ENCODE measurements at regions not wholly inside any gene's neighbourhood (a gene's known extent, or its start where the extent isn't known, plus 50 kb on each side); places are given as distances from the start of the nearest gene placed in this dataset.
A peak's percentile ranks its signal among the peaks of the same experiment; 100 is the strongest.

GRCh38 chr2:57434972-57435371 is 611.6 kb upstream of the VRK2 start:
- Histone ChIP-seq H3K27ac (ENCODE audit: low read depth, low read length) (no peak overlapping the region), H3K4me1 (ENCODE audit: control insufficient read depth in 2 of 2, insufficient read depth in 2 of 2, low read length in 2 of 2) (no peaks in the 10 kb centered on the region), H3K27me3 (ENCODE audit: control insufficient read depth in 2 of 2, insufficient read depth in 2 of 2, low read length in 2 of 2) (no peaks in the 10 kb centered on the region), H3K36me3 (ENCODE audit: control insufficient read depth in 2 of 3, insufficient read depth in 3 of 3, low read length in 3 of 3) (no peaks in the 10 kb centered on the region), H3K4me3 (ENCODE audit: low read length) (no peak overlapping the region), H3K9me3 (ENCODE audit: control insufficient read depth in 2 of 3, low read length in 3 of 3) (no peaks in the 10 kb centered on the region)
- Mint-ChIP-seq H3K27ac (no peak overlapping the region), H3K4me3 (no peak overlapping the region), H3K4me1 (peaks cover 0 to 1% (median 0%) of the 10 kb centered on the region in 7 donors), H3K36me3 (no peaks in the 10 kb centered on the region), H3K27me3 (no peaks in the 10 kb centered on the region), H3K9me3 (peaks cover 0 to 4% (median 0%) of the 10 kb centered on the region in 11 donors)
- CTCF ChIA-PET, result no interaction called here
- intact Hi-C loops (cut with micrococcal nuclease), result no loop called here
- no peak for DNase-seq
- POLR2A ChIA-PET, result no interaction called here
- ATAC-seq, result no peak

- DNase-seq, result no peak
- H3K27me3 Mint-ChIP-seq, result no peaks in the 10 kb centered on the region
- Histone ChIP-seq H3K27ac (ENCODE audit: low read depth, low read length) (no peak overlapping the region), H3K4me1 (ENCODE audit: control insufficient read depth in 2 of 2, insufficient read depth in 2 of 2, low read length in 2 of 2) (no peaks in the 10 kb centered on the region), H3K36me3 (ENCODE audit: control insufficient read depth in 2 of 3, insufficient read depth in 3 of 3, low read length in 3 of 3) (no peaks in the 10 kb centered on the region), H3K9me3 (ENCODE audit: control insufficient read depth in 2 of 3, low read length in 3 of 3) (no peaks in the 10 kb centered on the region), H3K4me3 (ENCODE audit: low read length) (no peak overlapping the region), H3K27me3 (ENCODE audit: control insufficient read depth in 2 of 2, insufficient read depth in 2 of 2, low read length in 2 of 2) (no peaks in the 10 kb centered on the region)
- H3K4me1 Mint-ChIP-seq, result no peaks in the 10 kb centered on the region
- CTCF ChIA-PET, result no interaction called here
- ATAC-seq, result no peak
- H3K27ac Mint-ChIP-seq, result no peak overlapping the region
- H3K4me3 Mint-ChIP-seq, result no peak overlapping the region
- intact Hi-C loops (cut with micrococcal nuclease), result no loop called here
- POLR2A ChIA-PET, result no interaction called here
- no peaks in the 10 kb centered on the region for H3K36me3 Mint-ChIP-seq
- H3K9me3 Mint-ChIP-seq, result peaks cover 0 to 2% (median 0%) of the 10 kb centered on the region in 11 donors
Observed at GRCh38 chr2:57437077-57437476, 609.5 kb upstream of the VRK2 start.

DNA sequence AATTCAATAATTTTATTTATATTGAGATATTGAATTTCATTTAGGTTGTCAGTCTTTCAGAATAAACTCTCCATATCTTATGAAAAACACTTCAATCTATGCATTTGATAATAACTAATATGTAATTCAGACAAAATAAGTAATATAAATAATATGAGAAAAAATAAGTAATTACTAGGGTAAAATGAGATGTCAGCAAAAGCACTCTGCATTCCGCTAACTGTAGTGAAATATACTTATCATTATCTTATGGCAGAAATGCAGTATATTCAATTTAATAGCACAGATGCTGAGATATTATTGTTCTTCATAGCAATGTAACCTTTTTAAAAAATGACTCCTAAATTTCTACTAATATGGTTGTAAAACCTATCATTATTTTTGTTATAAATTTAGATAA is 606.2 kb upstream of the VRK2 start:
- H3K27me3 Mint-ChIP-seq, result no peaks in the 10 kb centered on the region

DNA sequence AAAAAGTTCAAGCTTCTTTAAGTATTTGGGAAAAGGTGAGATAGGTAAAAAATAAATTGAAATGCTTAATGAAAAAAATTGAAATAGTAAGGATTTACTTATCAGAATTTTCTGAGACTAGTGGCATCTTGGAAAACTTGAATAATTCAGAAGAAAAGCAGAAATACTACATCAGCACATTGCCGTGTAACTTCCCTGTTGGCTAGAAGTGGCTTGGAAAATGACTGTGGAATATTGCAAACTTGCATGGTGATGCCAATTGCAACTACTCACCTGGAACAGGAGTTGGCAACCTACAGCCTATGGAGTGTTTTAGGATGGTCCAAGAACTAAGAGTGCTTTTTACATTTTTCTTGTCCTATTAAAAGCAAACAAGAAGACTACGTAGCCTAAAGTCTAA is 603.5 kb upstream of the VRK2 start:
- POLR2A ChIA-PET, result no interaction called here
- no peak overlapping the region for H3K27ac ChIP-seq (ENCODE audit: low read depth, low read length)

More for the DNA sequence above, 606.2 kb upstream of the VRK2 start:
- no peak for DNase-seq
- Mint-ChIP-seq H3K27ac (no peak overlapping the region), H3K9me3 (peaks cover 0 to 6% (median 2%) of the 10 kb centered on the region in 11 donors), H3K4me1 (no peaks in the 10 kb centered on the region), H3K4me3 (no peak overlapping the region), H3K36me3 (no peaks in the 10 kb centered on the region)
- Histone ChIP-seq H3K36me3 (ENCODE audit: control insufficient read depth in 2 of 3, insufficient read depth in 3 of 3, low read length in 3 of 3) (no peaks in the 10 kb centered on the region), H3K27ac (ENCODE audit: low read depth, low read length) (no peak overlapping the region), H3K27me3 (ENCODE audit: control insufficient read depth in 2 of 2, insufficient read depth in 2 of 2, low read length in 2 of 2) (no peaks in the 10 kb centered on the region), H3K4me3 (ENCODE audit: low read length) (no peak overlapping the region), H3K4me1 (ENCODE audit: control insufficient read depth in 2 of 2, insufficient read depth in 2 of 2, low read length in 2 of 2) (no peaks in the 10 kb centered on the region), H3K9me3 (ENCODE audit: control insufficient read depth in 2 of 3, low read length in 3 of 3) (no peaks in the 10 kb centered on the region)
- intact Hi-C loops (cut with micrococcal nuclease), result no loop called here
- ChIA-PET POLR2A (no interaction called here), CTCF (no interaction called here)
- no peak for ATAC-seq

GRCh38 chr2:57443973-57444521 is 602.6 kb upstream of the VRK2 start:
- intact Hi-C loops (cut with micrococcal nuclease), result no loop called here
- H3K4me1 Mint-ChIP-seq, result no peaks in the 10 kb centered on the region
- POLR2A ChIA-PET, result no interaction called here
- CTCF ChIA-PET, result no interaction called here
- ATAC-seq (peak; percentile 86), DNase-seq (no peak)
- no peak overlapping the region for H3K27ac Mint-ChIP-seq
- H3K36me3 Mint-ChIP-seq, result no peaks in the 10 kb centered on the region
- H3K9me3 ChIP-seq (ENCODE audit: control insufficient read depth in 2 of 3, low read length in 3 of 3), result no peaks in the 10 kb centered on the region
- H3K27me3 ChIP-seq (ENCODE audit: control insufficient read depth in 2 of 2, insufficient read depth in 2 of 2, low read length in 2 of 2), result no peaks in the 10 kb centered on the region
- H3K4me1 ChIP-seq (ENCODE audit: control insufficient read depth in 2 of 2, insufficient read depth in 2 of 2, low read length in 2 of 2), result no peaks in the 10 kb centered on the region
- H3K27me3 Mint-ChIP-seq, result no peaks in the 10 kb centered on the region
- H3K9me3 Mint-ChIP-seq, result peaks cover 0 to 9% (median 4%) of the 10 kb centered on the region in 11 donors
- H3K4me3 Mint-ChIP-seq, result no peak overlapping the region
- no peaks in the 10 kb centered on the region for H3K36me3 ChIP-seq (ENCODE audit: control insufficient read depth in 2 of 3, insufficient read depth in 3 of 3, low read length in 3 of 3)
- H3K4me3 ChIP-seq (ENCODE audit: low read length), result no peak overlapping the region
- H3K27ac ChIP-seq (ENCODE audit: low read depth, low read length), result no peak overlapping the region

More for the DNA sequence above, 603.5 kb upstream of the VRK2 start:
- CTCF ChIA-PET, result no interaction called here
- H3K9me3 Mint-ChIP-seq, result peaks cover 0 to 9% (median 4%) of the 10 kb centered on the region in 11 donors
- ATAC-seq, result no peak
- no peaks in the 10 kb centered on the region for H3K27me3 Mint-ChIP-seq
- no peaks in the 10 kb centered on the region for H3K36me3 Mint-ChIP-seq
- Histone ChIP-seq H3K36me3 (ENCODE audit: control insufficient read depth in 2 of 3, insufficient read depth in 3 of 3, low read length in 3 of 3) (no peaks in the 10 kb centered on the region), H3K4me1 (ENCODE audit: control insufficient read depth in 2 of 2, insufficient read depth in 2 of 2, low read length in 2 of 2) (no peaks in the 10 kb centered on the region), H3K27me3 (ENCODE audit: control insufficient read depth in 2 of 2, insufficient read depth in 2 of 2, low read length in 2 of 2) (no peaks in the 10 kb centered on the region), H3K4me3 (ENCODE audit: low read length) (no peak overlapping the region), H3K9me3 (ENCODE audit: control insufficient read depth in 2 of 3, low read length in 3 of 3) (no peaks in the 10 kb centered on the region)
- no peak for DNase-seq
- no peaks in the 10 kb centered on the region for H3K4me1 Mint-ChIP-seq
- no peak overlapping the region for H3K4me3 Mint-ChIP-seq
- intact Hi-C loops (cut with micrococcal nuclease), result no loop called here
- H3K27ac Mint-ChIP-seq, result no peak overlapping the region

DNA sequence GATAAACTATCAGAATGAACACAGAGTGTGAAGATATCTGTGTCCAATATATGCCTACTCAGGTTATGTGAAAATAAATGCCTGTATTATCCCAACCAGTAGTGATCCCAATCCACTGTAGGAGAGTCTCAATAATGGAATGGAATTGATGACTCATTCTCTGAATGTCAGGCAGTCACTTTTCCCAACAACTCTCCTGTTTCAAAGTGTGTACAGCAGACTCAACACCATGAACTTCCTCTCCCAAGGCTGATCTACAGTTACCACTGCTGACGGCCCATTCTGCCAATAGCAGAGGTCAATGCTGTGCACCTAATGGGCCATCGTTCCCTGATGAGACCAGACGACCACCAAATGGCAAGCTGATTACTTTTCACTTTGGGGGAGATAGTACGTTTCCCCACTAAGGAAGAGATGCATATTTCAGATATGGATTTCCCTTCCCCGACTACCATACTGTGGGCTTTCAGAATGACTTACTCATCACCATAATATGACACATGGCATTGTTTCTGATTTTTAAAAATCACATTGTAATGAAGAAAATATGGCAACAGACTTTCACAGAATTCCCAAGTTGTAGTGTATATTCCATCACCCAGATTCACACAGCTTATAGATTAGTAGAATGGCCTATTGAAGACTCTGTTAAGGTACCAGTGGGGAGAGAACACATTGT is 601.7 kb upstream of the VRK2 start:
- H3K4me1 ChIP-seq (ENCODE audit: control insufficient read depth in 2 of 2, insufficient read depth in 2 of 2, low read length in 2 of 2), result no peaks in the 10 kb centered on the region
- Mint-ChIP-seq H3K27me3 (no peaks in the 10 kb centered on the region), H3K4me3 (no peak overlapping the region), H3K4me1 (no peaks in the 10 kb centered on the region), H3K36me3 (no peaks in the 10 kb centered on the region), H3K27ac (no peak overlapping the region), H3K9me3 (peaks cover 0 to 9% (median 4%) of the 10 kb centered on the region in 11 donors)
- POLR2A ChIA-PET, result no interaction called here
- H3K27me3 ChIP-seq (ENCODE audit: control insufficient read depth in 2 of 2, insufficient read depth in 2 of 2, low read length in 2 of 2), result no peaks in the 10 kb centered on the region
- ATAC-seq, result peak; percentile 3
- no peak overlapping the region for H3K4me3 ChIP-seq (ENCODE audit: low read length)
- intact Hi-C loops (cut with micrococcal nuclease), result no loop called here
- no peaks in the 10 kb centered on the region for H3K9me3 ChIP-seq (ENCODE audit: control insufficient read depth in 2 of 3, low read length in 3 of 3)
- CTCF ChIA-PET, result no interaction called here
- H3K36me3 ChIP-seq (ENCODE audit: control insufficient read depth in 2 of 3, insufficient read depth in 3 of 3, low read length in 3 of 3), result no peaks in the 10 kb centered on the region
- H3K27ac ChIP-seq (ENCODE audit: low read depth, low read length), result no peak overlapping the region
- no peak for DNase-seq

DNA sequence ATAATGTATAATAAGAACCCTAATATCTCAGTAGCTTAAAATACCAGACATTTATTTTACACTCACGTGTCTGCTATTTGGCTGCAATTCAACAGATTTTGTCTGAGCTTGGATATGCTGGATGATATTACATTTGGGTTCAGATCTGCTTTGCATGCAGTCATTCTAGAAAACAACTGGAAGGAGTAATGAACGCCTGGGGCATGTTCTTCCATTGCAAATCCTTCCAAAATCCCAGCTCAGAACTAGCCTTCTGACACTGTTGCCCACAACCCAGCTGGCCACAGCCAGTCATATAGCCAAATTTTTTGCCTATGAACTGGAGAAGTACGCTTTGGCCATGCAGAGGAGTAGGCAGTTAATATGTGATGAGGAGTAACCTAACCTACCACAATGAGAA is 597.8 kb upstream of the VRK2 start:
- no peak overlapping the region for H3K27ac Mint-ChIP-seq
- H3K9me3 Mint-ChIP-seq, result peaks cover 0 to 14% (median 3%) of the 10 kb centered on the region in 11 donors
- ATAC-seq (no peak), DNase-seq (no peak)
- H3K36me3 Mint-ChIP-seq, result no peaks in the 10 kb centered on the region
- ChIA-PET POLR2A (no interaction called here), CTCF (no interaction called here)
- H3K27ac ChIP-seq (ENCODE audit: low read depth, low read length), result no peak overlapping the region
- no peaks in the 10 kb centered on the region for H3K9me3 ChIP-seq (ENCODE audit: control insufficient read depth in 2 of 3, low read length in 3 of 3)
- H3K27me3 Mint-ChIP-seq, result no peaks in the 10 kb centered on the region
- H3K36me3 ChIP-seq (ENCODE audit: control insufficient read depth in 2 of 3, insufficient read depth in 3 of 3, low read length in 3 of 3), result no peaks in the 10 kb centered on the region
- intact Hi-C loops (cut with micrococcal nuclease), result no loop called here
- H3K4me1 ChIP-seq (ENCODE audit: control insufficient read depth in 2 of 2, insufficient read depth in 2 of 2, low read length in 2 of 2), result no peaks in the 10 kb centered on the region
- no peak overlapping the region for H3K4me3 Mint-ChIP-seq
- H3K4me3 ChIP-seq (ENCODE audit: low read length), result no peak overlapping the region
- no peaks in the 10 kb centered on the region for H3K27me3 ChIP-seq (ENCODE audit: control insufficient read depth in 2 of 2, insufficient read depth in 2 of 2, low read length in 2 of 2)
- H3K4me1 Mint-ChIP-seq, result no peaks in the 10 kb centered on the region

All from naive thymus-derived CD4-positive, alpha-beta T cell (primary cell).